Right hindlimb (tissue), 1 donor: ENCODE measurements at regions not wholly inside any gene's neighbourhood (a gene's known extent, or its start where the extent isn't known, plus 50 kb on each side); places are given as distances from the start of the nearest gene placed in this dataset.

Experiments
- DNase-seq: peaks from one replicate; pipeline ENCODE4 v3.0.0-alpha.2; 2018

GRCh38 chr11:42054351-42054900, 595.0 kb upstream of the LRRC4C start:
- no peak for DNase-seq

GRCh38 chr11:42055606-42056005, 596.2 kb upstream of the LRRC4C start:
- no peak for DNase-seq

- DNase-seq = no peak
Measured at GRCh38 chr11:42058794-42059193, 599.3 kb upstream of the LRRC4C start.

GRCh38 chr11:42065199-42065598, 605.7 kb upstream of the LRRC4C start:
- DNase-seq = no peak

GRCh38 chr11:42066113-42066512, 606.7 kb upstream of the LRRC4C start:
- no peak for DNase-seq

- DNase-seq = no peak
Measured at GRCh38 chr11:42074306-42074705, 614.9 kb upstream of the LRRC4C start.

GRCh38 chr11:42075180-42075579, 615.7 kb upstream of the LRRC4C start:
- no peak for DNase-seq

- no peak for DNase-seq
Measured at GRCh38 chr11:42077794-42078193, 618.3 kb upstream of the LRRC4C start.

GRCh38 chr11:42085736-42086135, 626.3 kb upstream of the LRRC4C start:
- no peak for DNase-seq

GRCh38 chr11:42093541-42093940, 634.1 kb upstream of the LRRC4C start:
- no peak for DNase-seq

- no peak for DNase-seq
Measured at GRCh38 chr11:42098075-42098474, 638.6 kb upstream of the LRRC4C start.

GRCh38 chr11:42112866-42113265, 653.4 kb upstream of the LRRC4C start:
- no peak for DNase-seq

GRCh38 chr11:42114927-42115326, 655.5 kb upstream of the LRRC4C start:
- DNase-seq = no peak

- DNase-seq = no peak
Measured at GRCh38 chr11:42138454-42138853, 679.0 kb upstream of the LRRC4C start.

GRCh38 chr11:42145311-42145710, 685.9 kb upstream of the LRRC4C start:
- DNase-seq = no peak

GRCh38 chr11:42161886-42162285, 702.4 kb upstream of the LRRC4C start:
- no peak for DNase-seq

- no peak for DNase-seq
Measured at GRCh38 chr11:42169191-42169590, 709.7 kb upstream of the LRRC4C start.

GRCh38 chr11:42170601-42171000, 711.1 kb upstream of the LRRC4C start:
- no peak for DNase-seq

- DNase-seq = no peak
Measured at GRCh38 chr11:42171046-42171445, 711.6 kb upstream of the LRRC4C start.

- no peak for DNase-seq
Measured at GRCh38 chr11:42172441-42172840, 713.0 kb upstream of the LRRC4C start.

- no peak for DNase-seq
Measured at GRCh38 chr11:42175203-42175602, 715.8 kb upstream of the LRRC4C start.

GRCh38 chr11:42179216-42179615, 719.8 kb upstream of the LRRC4C start:
- no peak for DNase-seq

- DNase-seq = no peak
Measured at GRCh38 chr11:42195289-42196013, 736.0 kb upstream of the LRRC4C start.

- DNase-seq = no peak
Measured at GRCh38 chr11:42200311-42200710, 740.9 kb upstream of the LRRC4C start.

GRCh38 chr11:42201603-42202148, 742.2 kb upstream of the LRRC4C start:
- no peak for DNase-seq
